NOMO-1 treated with dmso at 0.1 percent for 144 hours (cell line): ENCODE measurements at regions not wholly inside any gene's neighbourhood (a gene's known extent, or its start where the extent isn't known, plus 50 kb on each side); places are given as distances from the start of the nearest gene placed in this dataset.
"Not testable (repeated sequence)": the region's sequence is repeated elsewhere in the genome, so short reads cannot be mapped to it uniquely, and the experiment has no call there.

Experiments used
- DNase-seq: peaks from one replicate; lab custom pipeline; 2025; ENCODE audit not compliant: unreplicated experiment; lab: John Stamatoyannopoulos, UW

DNA sequence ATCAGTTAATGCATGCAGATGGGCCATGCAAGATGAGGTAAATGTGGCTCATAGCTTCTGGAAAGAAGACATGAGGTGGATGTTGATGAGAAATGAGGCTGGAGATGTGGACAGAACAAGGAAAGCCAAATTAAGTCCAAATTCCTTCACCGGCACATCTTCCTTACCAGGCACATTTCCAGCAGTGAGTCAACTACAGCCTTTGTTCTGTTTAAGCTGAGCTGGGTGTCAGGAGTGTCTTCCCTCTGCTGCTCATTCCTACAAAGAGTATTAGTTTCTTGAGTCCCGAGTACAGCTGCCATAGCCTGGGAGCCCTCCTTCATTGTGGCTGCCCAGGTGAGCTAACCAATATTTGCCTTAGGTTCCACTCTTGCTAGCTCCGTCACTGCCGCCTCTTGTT is 945.0 kb downstream of the SLC4A3 start:
- DNase-seq = no peak

DNA sequence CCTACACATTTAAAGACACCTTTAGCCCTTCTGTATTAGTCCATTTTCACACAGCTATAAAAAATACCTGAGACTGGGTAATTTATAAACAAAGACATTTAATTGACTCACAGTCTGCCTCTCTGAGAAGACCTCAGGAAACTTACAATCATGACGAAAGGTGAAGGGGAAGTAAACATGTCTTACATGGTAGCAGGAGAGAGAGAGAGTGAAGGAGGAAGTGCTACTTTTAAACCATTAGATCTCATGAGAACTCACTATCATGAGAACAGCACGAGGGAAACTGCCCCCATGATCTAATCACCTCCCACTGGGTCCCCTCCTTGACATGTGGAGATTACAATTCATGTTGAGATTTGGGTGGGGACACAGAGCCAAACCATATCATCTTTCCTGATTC is 946.6 kb downstream of the SLC4A3 start:
- DNase-seq = no peak

DNA sequence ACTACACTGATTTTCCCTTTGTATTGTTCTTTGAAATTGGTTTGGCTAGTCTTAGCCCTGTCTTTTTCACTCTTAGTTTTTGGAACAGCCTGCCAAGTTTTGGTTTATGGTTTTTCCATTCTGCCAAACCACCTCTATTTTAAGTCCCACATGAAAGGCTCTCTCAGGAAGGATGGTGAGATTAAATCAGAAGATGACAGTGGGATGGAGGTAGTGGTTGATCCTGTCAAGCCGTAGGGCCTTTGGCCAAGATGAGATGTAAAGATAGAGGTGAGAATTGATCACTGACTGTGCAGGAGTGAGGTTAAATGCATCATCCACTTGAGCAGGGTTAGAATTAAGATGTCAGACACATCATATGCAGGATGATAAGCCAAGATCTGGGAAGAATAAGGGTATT is 948.5 kb downstream of the SLC4A3 start:
- no peak for DNase-seq

DNA sequence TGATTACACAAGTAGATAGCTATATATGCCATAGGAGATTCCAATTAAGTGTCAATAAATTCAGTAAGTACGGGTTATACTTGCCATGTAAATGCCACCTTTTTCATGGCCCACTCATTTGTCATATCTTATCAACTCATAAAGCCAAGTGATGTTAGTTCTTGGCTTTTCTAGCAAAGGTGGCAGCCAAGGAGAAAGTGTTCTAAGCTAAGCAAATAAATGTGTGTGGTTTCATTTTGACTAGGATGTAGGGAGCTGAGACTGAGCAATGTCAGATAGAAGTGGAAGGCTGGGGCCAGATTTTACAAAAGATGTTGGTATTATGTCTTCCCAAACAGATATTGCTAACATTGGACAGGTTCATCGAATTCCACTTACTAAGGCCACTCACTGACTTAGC is 952.0 kb downstream of the SLC4A3 start:
- DNase-seq = no peak

DNA sequence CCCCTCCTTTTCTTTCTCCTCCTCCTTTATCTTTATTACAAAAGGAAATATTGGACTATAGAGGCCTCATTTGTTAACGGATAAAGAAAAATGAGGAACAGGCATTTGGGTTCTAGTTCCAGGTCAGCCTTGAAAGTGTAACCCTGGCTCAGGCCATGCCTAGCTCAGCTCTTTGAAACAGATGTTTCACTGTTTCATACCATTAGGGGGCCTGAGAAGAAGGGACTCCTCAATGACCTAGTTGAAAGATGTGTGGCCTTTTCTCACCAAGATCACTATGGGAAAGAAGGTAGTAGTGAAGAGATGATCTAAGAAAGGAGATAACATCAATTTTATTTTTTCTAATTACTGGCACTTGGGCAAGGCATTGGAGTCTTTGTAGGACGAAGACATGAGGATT is 952.7 kb downstream of the SLC4A3 start:
- DNase-seq = no peak

DNA sequence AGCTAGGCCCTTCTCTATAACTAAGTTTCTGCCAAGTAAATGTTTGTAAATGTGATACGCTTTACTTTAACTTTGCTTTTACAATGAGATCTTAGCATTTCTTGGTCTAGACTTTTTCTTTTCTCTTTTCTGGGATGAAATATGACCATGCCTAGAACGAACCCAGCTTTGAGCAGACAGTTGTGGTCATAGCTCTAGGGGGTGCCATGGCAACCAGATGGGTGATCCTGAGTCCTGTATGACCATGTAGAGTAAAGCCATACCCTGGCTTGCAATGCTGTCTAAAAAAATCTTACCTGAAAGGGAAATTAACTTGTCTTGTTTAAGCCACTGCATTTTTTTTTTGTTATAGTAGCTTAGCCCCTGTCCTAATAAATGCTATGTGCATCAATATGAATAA is 956.3 kb downstream of the SLC4A3 start:
- no peak for DNase-seq

DNA sequence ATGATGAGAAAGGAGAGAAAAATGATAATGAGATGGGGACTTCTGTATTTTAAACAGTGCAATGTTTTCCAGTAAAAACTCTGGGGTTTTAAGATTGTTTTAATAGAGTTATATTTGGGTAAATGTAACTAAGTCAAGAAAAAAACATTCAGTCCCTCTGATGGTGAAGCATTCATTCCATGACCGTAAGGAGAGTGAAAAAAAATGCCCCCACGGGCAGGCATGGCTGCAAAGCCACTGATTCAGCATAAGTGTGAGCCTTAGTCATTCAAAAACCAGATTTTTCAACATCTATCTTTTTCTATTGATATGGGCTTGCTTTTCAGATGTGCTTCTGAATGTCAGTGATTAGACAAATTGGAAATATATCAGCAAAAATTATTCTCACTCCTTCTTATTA is 957.8 kb downstream of the SLC4A3 start:
- DNase-seq = no peak

DNA sequence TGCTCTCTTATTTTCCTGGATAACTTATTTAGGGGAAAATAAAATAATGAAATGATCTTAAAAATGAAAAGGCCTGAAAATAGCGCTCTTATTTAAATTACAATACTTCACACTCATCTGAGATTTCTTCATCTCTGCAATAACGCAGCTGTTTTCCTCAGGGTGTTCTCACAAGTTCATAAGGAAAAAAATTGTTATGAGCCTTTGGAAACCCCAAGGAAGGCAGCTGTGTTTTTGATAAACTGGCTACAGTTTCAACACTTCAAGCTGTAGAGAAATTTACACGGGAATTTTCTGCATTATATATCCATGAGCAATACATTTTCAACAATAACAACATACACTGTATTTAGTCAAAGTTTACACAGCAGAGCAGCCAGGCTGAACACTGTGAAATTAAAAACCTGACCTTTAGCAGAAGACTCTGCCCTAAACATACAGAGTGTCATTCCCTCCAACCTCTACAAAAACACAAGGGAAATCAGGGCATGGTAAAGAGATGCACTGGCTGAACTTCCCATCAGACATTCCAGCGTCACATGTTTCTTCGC is 959.6 kb downstream of the SLC4A3 start:
- no peak for DNase-seq

DNA sequence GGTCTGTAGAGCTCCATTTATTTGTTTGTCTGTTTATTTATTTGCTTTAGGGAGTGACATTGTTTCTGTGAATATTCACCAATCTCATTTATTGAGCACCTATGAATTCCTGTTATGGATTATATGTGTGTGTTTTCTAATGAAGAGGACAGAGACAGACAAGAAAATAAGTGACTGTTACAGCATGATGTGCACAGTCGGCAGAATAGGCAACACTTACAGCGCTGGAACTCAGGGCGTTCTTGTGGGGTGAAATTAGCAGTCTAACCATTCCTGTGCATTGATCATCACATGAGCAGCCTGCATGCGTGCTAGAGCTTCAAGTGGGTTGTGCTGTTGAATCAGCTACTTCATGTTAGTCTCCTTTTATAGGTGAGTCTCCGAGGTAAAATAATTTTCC is 960.7 kb downstream of the SLC4A3 start:
- no peak for DNase-seq

DNA sequence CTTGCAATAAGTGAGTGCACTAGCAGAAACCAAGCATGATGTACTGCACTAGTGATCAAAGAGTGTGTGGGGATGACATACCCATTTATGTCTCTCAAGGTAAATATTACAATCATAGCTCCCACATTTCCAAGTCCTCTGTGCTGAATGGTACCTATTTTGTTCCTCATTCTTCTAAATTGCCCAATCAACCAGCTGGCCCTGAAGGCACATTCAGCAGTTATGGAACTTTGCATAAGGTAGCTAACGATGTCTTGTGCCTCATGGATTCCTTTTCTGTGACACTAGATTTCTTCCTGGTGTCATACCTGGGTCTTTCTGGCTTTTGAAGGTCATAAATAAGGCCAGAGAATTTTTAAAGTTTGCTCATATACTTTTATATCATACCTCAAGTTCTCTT is 963.0 kb downstream of the SLC4A3 start:
- no peak for DNase-seq

DNA sequence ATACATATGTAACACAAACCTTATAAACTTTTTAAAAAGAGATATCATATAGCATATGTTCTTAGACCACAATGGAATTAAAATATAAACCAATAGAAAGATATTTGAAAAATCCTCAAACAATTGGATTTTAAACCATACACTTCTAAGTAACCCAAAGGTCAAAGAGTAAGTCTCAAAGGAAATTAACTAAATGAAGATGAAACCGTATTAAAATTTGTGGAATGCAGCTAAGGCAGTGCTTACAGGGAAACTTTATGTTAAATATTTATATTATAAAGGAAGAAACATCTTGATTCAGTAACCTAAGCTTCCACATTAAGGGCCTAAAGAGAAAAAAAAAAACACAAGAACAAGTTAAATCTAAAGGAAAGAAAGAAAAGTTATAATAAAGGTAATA is 966.1 kb downstream of the SLC4A3 start:
- DNase-seq = no peak

DNA sequence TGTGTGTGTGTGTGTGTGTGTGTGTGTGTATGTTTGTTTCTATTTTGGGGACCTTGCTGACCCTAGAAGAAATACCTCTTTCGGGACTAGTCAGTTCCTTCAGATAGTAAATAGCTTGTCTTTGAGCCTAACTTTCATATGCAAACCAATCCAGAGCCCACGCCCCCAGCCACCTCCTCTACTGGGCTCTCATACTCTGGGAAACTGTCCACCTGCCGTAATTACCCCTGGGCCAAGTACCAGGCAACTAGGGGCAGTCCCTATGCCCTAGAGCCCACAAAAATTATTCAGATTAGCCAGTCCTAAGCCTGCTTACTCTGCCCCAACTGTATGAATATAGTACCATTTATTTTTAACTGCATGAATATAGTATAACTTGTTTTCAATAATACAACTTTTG is 970.4 kb downstream of the EPHA4 start:
- DNase-seq = no peak

DNA sequence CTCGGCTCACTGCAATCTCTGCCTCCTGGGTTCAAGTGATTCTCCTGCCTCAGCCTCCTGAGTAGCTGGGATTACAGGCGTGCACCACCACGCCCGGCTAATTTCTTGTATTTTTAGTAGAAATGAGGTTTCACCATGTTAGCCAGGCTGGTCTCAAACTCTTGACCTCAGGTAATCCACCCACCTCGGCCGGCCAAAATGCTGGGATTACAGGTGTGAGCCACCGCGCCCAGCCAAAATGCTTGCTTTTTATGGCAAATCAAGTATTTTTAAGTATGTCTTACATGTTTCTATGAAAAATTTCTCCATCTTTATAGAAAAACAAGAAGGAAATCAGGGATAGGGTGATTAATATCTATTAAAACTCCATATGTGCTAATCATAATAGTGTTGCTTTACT is 959.1 kb downstream of the EPHA4 start:
- DNase-seq = not testable (repeated sequence)

DNA sequence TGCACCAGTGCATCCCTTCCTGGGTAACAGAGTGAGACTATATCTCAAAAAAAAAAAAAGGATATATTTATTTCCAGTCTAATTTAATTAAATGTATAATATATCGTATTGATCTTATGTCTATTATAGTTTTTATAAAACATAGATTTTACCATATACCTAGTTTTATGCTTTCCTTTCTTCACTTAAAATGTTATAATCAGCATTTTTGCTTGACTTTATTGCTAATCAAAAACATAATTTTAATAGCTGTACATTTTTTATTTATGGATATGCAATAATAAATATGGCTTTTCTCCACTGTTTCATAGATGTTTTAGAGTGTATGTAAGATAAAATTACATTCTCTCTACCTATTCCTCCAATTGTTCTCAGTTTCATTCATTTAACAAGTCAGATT is 958.0 kb downstream of the EPHA4 start:
- DNase-seq = no peak

DNA sequence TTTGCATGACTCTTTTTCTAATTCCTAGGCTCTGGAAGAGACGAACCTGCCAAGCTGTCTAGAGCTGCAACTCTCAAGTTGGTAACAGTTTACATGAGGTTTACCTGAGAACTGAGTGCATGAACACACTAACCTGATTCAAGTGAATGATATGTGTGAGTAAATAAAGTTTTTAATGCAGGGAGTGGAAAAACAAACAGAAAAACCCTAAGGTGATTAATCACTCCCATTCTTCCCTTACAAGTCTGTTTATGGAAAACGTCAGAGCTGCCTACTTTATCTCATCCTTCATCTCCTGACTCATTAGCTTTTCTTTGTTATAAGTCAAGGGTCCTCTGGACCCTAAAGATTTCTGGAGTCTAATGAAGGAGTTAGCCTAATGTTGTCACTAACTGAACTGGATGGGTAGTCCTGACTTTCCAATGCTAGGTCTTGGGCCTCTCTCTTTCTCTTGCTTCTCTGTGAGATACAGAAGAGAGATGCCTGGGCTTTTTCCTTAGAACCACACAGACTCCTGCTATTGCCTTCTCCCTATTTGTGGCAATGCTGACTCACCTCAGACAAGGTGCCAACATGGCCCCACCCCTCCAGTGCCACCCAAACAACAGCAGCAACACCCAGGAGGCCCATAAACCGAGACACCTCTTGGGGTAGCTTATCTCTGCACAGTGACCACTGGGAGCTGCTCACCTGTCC is 952.4 kb downstream of the EPHA4 start:
- no peak for DNase-seq

DNA sequence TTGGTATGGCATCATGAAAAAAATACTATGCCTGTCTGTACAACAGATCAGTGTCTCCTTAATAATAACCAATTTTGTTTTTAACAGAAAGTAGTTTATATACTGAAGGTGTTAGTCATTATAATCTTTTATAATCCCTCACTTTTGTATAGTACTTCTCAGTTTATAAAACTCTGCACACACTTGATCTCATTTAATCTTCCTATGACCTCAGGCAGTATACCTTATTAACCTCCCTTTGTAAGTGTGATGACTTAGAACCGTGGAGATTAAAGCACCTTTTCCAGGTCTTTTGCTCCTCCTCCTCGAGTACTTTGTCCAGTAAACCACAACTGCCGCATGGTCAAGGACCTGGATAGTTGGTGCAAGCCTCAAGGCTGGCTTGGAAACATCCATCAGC is 945.5 kb downstream of the EPHA4 start:
- no peak for DNase-seq

DNA sequence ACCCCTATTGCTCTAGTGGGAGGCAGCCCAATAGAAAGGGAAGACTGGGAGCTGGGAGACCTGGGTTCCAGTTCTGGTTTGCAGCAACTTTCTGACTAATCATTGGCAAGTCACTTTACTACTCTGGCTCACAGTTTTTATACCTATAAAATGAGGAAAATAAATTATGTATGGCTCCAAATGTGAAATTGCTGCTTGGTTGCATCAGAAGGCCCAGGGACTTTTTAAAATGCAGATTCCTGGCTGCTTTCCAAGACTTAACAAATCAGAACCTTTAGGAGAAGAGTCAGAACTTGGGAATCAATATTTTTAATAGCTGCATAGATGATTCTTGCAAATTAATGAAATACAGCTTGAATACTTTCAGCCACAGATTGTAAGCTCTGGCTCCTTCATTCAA is 943.9 kb downstream of the EPHA4 start:
- no peak for DNase-seq

DNA sequence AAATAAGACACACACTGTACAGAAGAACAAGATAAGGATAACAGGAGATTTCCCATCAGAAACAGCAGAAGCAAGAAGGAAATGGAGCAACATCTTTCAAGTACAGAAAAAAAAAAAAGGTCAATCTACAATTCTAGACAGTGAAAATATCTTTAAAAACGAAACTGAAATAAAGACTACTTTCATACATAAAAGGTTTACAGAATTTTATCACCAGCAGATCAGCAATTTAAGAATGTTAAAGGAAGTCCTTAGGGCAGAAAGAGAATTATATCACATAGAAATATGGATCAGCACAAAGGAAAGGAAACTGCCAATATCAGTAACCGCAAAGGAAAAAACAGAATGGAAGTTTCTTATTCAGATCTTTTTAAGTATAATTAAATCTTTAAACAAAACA is 931.0 kb downstream of the EPHA4 start:
- no peak for DNase-seq

DNA sequence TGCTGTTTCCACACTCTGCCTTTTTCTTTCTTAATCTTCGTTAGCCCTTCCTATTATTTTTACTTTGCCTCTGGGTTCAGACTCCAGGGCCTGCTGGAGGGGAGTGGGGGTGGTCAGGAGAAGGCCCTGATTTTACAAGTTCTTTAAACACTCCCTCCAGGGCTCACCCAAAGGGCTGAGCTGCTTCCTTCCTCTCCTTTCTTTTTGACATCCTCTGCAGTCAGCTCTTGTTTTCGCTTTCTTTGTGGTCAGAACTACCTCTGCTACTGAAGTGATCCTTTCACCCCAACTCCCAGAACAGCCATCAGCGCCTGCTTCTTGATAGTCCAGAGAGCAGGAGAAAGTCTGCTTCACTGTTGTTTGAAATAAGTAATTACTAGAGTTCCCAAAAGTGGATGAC is 925.7 kb downstream of the EPHA4 start:
- DNase-seq = no peak

DNA sequence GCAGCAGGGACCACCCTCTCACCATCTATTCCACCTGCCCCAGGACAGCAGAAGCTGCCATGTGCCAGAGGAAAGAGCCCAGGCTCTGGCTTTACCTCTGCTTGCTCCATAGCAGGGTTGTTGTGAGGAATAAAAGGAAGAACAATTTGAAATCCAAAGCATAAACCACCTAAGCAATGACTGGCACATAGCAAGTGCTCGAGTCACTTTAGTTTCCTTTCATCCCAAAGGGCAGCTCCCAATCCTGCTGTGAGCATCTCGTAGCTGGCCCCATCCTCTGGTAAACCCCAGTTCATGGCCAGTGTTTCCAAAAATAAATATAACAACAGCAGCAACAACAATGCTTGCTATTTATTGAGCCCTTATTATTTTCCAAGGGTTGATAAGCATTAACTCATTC is 923.5 kb downstream of the EPHA4 start:
- DNase-seq = no peak

DNA sequence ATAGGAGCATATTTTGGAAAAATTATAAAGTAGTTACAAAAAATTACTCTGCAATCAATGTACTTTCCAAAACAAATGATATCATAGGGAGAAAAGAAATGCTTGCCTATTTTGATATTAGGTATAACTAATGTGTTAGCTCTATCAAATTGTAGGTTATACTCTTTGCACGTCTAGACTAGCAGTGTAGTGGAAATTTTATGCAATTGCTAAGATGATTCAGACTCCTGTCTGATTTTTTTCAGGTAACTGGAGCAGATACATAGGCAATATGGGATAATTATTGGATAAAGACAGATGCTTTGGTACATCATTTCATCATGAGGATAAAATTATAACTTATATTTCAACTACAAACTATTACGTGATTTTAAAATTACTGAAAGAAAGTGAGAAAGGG is 918.3 kb downstream of the EPHA4 start:
- no peak for DNase-seq

DNA sequence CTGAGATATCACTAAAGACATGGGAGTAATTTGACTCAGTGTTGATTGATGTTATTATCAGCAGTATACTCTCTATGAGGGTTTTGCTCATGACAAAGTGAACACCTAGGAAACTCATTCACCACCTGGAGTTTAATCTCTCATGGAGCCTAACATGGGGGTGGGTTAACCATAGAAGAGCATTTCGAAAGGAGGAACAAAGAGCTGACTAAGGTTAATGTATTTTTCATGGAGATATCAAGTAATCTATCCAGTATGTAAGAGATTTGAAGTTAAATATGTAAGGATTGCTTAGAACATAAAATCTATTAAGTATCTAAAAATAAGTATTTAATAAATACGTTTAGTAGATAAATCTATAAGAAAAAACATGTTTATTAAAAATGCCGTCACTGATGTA is 917.8 kb downstream of the EPHA4 start:
- DNase-seq = no peak
